ENCODE measurements at regions not wholly inside any gene's neighbourhood (a gene's known extent, or its start where the extent isn't known, plus 50 kb on each side); places are given as distances from the start of the nearest gene placed in this dataset.
A peak's percentile ranks its signal among the peaks of the same experiment; 100 is the strongest.

DNA sequence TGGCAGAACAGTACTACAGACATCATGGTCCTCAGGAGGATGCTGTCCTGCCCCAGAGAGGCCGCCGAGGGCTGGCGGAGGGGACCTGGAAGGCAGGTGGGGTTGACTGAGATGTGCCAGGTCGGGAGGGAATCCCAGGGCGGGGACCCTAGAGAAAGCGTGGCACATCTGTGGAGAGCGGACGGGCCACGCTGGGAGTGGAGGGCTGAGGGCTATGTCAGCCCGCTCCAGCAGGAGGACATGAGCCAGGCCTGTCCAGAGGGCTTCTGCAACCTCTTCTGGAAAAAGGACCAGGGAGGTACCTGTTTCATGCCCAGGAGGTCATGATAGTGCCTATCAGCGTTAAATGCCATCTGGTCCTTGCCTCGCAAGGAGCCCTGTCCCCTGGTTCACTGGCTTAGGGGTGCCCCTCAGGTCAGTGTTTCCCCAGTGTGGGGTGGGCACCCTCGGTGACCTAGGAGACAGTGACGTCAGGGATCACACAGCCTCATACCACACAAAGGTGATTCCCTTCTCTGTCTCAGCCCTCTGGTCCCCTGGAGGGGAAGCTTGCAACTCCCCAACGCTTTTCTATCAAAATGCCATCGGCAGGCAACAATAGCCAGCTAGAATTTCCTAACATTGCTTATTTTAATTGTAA lies 103.6 kb upstream of the IER5L start:
- TF ChIP-seq POLR2A (IDR thresholded peaks at IDR 0.05): no peak
- TF ChIP-seq, protein P1, sequence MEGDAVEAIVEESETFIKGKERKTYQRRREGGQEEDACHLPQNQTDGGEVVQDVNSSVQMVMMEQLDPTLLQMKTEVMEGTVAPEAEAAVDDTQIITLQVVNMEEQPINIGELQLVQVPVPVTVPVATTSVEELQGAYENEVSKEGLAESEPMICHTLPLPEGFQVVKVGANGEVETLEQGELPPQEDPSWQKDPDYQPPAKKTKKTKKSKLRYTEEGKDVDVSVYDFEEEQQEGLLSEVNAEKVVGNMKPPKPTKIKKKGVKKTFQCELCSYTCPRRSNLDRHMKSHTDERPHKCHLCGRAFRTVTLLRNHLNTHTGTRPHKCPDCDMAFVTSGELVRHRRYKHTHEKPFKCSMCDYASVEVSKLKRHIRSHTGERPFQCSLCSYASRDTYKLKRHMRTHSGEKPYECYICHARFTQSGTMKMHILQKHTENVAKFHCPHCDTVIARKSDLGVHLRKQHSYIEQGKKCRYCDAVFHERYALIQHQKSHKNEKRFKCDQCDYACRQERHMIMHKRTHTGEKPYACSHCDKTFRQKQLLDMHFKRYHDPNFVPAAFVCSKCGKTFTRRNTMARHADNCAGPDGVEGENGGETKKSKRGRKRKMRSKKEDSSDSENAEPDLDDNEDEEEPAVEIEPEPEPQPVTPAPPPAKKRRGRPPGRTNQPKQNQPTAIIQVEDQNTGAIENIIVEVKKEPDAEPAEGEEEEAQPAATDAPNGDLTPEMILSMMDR (IDR thresholded peaks at IDR 0.05): no peak
- no peak overlapping the region for H3K4me3 ChIP-seq
- H3K36me3 ChIP-seq: no peaks in the 10 kb centered on the region
- 52% methylated on average over 3 of the region's 16 CpGs for WGBS (ENCODE audit: insufficient coverage, low coverage, low lambda C conversion rate, missing lambda C conversion rate)
- ATAC-seq (no peak), DNase-seq (peak in 2 of 3 donors; percentile 39 to 53)
- H3K4me1 ChIP-seq: no peaks in the 10 kb centered on the region
- no peaks in the 10 kb centered on the region for H3K27me3 ChIP-seq
- no peak overlapping the region for H3K27ac ChIP-seq
- no peaks in the 10 kb centered on the region for H3K9me3 ChIP-seq
- intact Hi-C loops (cut with DNase I): no loop called here

DNA sequence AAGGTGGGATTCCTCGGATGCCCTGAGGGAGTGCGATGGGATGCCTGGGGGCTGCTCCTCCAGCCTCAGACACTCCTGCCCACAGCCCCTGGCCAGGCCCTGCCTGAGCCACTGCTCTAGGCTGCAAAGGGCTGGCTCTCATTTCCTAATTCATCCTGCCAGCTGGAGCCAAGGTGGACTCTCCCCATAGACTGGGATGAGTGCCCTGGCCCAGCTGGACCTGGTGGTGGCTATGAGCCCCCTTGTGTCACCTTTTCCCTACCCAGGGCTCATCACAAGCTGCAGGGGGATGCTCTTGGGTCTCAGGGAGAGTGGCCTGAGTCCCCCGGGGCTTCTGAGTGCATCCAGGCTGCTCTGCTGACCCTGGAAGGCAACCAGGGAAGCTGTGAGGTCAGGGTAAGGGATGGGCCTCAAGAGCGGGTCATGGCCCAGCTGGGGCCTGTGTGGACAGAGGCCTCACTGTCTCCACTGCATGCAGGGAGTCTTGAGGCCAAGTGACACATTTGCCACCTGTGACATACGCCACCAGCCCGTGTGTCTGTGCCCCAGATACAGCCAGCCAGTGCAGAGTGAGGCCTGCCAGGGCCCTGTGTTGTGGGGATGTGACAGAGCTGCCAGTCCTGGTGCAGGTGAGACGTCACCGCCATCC lies 102.7 kb upstream of the IER5L start:
- peak in 2 of 3 donors; percentile 41 to 46 for DNase-seq
- Histone ChIP-seq H3K4me3 (no peak overlapping the region), H3K4me1 (no peaks in the 10 kb centered on the region), H3K9me3 (no peaks in the 10 kb centered on the region), H3K27me3 (no peaks in the 10 kb centered on the region), H3K36me3 (no peaks in the 10 kb centered on the region), H3K27ac (no peak overlapping the region)
- intact Hi-C loops (cut with DNase I): no loop called here
- TF ChIP-seq, protein P1 (IDR thresholded peaks at IDR 0.05): no peak
- TF ChIP-seq POLR2A (IDR thresholded peaks at IDR 0.05): no peak
- ATAC-seq: no peak
- no CpG with 5 or more reads among the region's 8 CpGs for WGBS (ENCODE audit: insufficient coverage, low coverage, low lambda C conversion rate, missing lambda C conversion rate)

DNA sequence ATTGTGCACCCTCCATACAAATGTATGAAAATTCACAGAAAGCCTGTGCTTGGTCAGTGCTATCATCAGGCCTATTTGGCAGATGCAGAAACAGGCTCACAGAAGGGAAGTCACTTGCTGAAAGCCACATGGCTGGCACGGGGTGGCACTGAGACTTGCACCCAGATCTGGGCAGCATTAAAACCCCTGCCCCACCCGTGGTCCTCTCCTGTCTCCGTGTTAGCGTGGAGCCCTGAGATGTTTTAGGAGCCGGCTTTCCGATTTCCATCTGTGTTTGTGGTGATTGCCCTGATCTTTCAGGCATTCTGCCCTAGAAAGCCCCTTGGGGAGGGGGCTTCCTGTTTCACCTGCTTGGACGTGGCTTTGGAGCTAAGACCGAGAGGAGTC lies 102.2 kb upstream of the IER5L start:
- DNase-seq (no peak), ATAC-seq (no peak)
- H3K9me3 ChIP-seq: no peaks in the 10 kb centered on the region
- H3K27ac ChIP-seq: no peak overlapping the region
- no peak for TF ChIP-seq POLR2A (IDR thresholded peaks at IDR 0.05)
- TF ChIP-seq, protein P1 (IDR thresholded peaks at IDR 0.05): no peak
- no peak overlapping the region for H3K4me3 ChIP-seq
- WGBS (ENCODE audit: insufficient coverage, low coverage, low lambda C conversion rate, missing lambda C conversion rate): 77% methylated on average over 3 of the region's 8 CpGs
- intact Hi-C loops (cut with DNase I): no loop called here
- H3K36me3 ChIP-seq: no peaks in the 10 kb centered on the region
- H3K4me1 ChIP-seq: no peaks in the 10 kb centered on the region
- no peaks in the 10 kb centered on the region for H3K27me3 ChIP-seq

DNA sequence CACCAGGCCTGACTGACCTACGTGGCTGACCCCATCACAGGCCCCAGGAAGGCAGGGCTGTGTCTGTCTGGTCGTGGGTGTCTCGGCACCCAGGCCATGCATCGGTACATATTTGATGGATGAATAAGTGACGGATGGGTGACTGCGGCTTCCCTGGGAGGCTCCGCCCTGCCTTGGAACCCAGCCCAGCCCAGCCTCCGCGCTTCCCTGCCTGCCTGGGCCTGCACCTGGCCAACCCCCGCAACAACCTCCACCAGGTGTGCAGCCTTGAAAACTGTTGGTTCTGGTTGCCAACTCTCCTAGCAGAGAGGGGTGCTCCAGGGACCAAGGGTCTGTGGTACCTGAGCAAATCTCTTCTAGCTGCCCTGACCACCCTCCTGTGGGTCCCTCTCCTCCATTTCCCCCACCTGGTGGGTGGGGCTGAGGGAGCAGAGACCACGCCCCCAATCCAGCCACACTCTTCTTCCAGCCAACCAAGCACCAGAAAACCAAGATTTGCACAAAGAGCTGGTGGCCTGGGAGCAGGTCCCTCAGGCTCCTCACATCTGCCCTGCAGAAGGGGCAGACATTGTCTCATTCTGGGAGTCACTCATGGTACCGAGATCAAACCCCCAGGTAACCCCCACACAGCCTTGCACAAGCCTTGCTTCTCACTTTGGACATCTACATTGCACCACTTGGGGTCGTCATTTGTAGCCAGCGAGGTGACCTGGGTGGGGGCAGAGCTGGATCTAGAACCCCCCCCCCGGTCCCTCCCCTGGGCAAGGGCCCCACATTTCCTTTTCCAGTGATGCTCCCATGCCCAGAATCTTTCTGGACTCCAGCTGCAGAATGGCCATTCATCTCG lies 100.6 kb upstream of the IER5L start:
- no peak overlapping the region for H3K27ac ChIP-seq
- no peaks in the 10 kb centered on the region for H3K27me3 ChIP-seq
- ATAC-seq (no peak), DNase-seq (peak in 2 of 3 donors; percentile 32 to 42)
- no peaks in the 10 kb centered on the region for H3K9me3 ChIP-seq
- no peak overlapping the region for H3K4me3 ChIP-seq
- TF ChIP-seq, protein P1 (IDR thresholded peaks at IDR 0.05): no peak
- H3K36me3 ChIP-seq: no peaks in the 10 kb centered on the region
- no peaks in the 10 kb centered on the region for H3K4me1 ChIP-seq
- intact Hi-C loops (cut with DNase I): no loop called here
- 73% methylated on average over 11 of the region's 16 CpGs for WGBS (ENCODE audit: insufficient coverage, low coverage, low lambda C conversion rate, missing lambda C conversion rate)
